Liver (tissue), 3 donors: ENCODE measurements at regions not wholly inside any gene's neighbourhood (a gene's known extent, or its start where the extent isn't known, plus 50 kb on each side); places are given as distances from the start of the nearest gene placed in this dataset.

ENCODE experiments used
- CTCF ChIP-seq: fragments of 150-350 bp; IDR thresholded peaks from 2 replicates; pipeline ENCODE4 v1.5.1; 2017; ENCODE audit warnings: improper control_type of control experiment, low read depth, low read length; ENCODE audit not compliant: missing input control
- EGR1 ChIP-seq, 2 donors: IDR thresholded peaks; 2 replicates each; pipeline ENCODE4 v1.6.1; 2016 to 2018; ENCODE audit warnings: antibody characterized with exemption in 2 of 2, low read depth in 2 of 2
- GABPA ChIP-seq, 2 donors: IDR thresholded peaks in 1 of 2; conservative IDR thresholded peaks in 1 of 2; 2 replicates each; pipeline ENCODE4 v1.6.1; 2016; ENCODE audit warnings: antibody characterized with exemption in 2 of 2, mild to moderate bottlenecking in 1 of 2, moderate library complexity in 1 of 2
- HNF4A ChIP-seq, 2 donors: conservative IDR thresholded peaks; 2 replicates each; pipeline ENCODE4 v1.6.1; 2016; ENCODE audit warnings: antibody characterized with exemption in 2 of 2, mild to moderate bottlenecking in 2 of 2
- JUND ChIP-seq, 2 donors: IDR thresholded peaks; 2 replicates each; pipeline ENCODE4 v1.6.1; 2016; ENCODE audit warnings: antibody characterized with exemption in 2 of 2
- MAX ChIP-seq: IDR thresholded peaks from 2 replicates; pipeline ENCODE4 v1.6.1; 2016; ENCODE audit warnings: antibody characterized with exemption
- RAD21 ChIP-seq, 2 donors: IDR thresholded peaks; 2 replicates each; pipeline ENCODE4 v1.6.1; 2016; ENCODE audit warnings: antibody characterized with exemption in 2 of 2, mild to moderate bottlenecking in 2 of 2
- RXRA ChIP-seq, 2 donors: IDR thresholded peaks; 2 replicates each; pipeline ENCODE4 v1.6.1; 2017 to 2018; ENCODE audit warnings: antibody characterized with exemption in 2 of 2, mild to moderate bottlenecking in 1 of 2
- SP1 ChIP-seq: IDR thresholded peaks from 2 replicates; pipeline ENCODE4 v1.6.1; 2018; ENCODE audit warnings: antibody characterized with exemption, mild to moderate bottlenecking
- TAF1 ChIP-seq: conservative IDR thresholded peaks from 2 replicates; pipeline ENCODE4 v1.6.1; 2016; ENCODE audit warnings: antibody characterized with exemption, mild to moderate bottlenecking
- TF ChIP-seq, protein P1 (sequence below): IDR thresholded peaks from 2 replicates; pipeline ENCODE4 v1.6.1; 2016; ENCODE audit warnings: antibody characterized with exemption, mild to moderate bottlenecking
- donor health status: healthy.
- donor health status: healthy.

DNA sequence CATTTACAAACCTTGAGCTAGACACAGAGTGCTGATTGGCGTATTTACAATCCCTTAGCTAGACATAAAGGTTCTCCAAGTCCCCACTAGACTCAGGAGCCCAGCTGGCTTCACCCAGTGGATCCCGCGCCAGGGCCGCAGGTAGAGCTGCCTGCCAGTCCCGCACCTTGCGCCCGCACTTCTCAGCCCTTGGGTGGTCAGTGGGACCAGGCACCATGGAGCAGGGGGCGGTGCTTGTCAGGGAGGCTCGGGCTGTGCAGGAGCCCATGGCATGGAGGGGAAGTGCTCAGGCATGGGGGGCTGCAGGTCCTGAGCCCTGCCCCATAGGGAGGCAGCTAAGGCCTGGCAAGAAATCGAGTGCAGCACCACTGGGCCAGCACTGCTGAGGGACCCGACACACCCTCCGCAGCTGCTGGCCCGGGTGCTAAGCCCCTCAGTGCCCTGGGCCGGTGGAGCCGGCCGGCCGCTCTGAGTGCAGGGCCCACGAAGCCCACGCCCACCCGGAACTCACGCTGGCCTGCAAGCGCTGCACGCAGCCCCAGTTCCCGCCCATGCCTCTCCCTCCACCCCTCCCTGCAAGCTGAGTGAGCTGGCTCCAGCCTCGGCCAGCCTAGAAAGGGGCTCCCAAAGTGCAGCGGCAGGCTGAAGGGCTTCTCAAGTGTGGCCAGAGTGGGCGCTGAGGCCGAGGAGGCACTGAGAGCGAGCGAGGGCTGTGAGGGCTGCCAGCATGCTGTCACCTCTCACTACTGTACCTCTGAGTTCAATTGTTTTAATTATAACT, 1213.9 kb downstream of the OTOL1 start:
- TF ChIP-seq CTCF (no peak), GABPA (IDR thresholded peaks at IDR 0.05 in 1 of 2, conservative IDR thresholded peaks at IDR 0.05 in 1 of 2) (no peak), RXRA (IDR thresholded peaks at IDR 0.05) (no peak), MAX (no peak), TAF1 (no peak), EGR1 (IDR thresholded peaks at IDR 0.05; ENCODE audit: low read depth in 2 of 2) (no peak), HNF4A (conservative IDR thresholded peaks at IDR 0.05) (no peak), RAD21 (IDR thresholded peaks at IDR 0.05) (no peak), JUND (IDR thresholded peaks at IDR 0.05) (no peak), SP1 (no peak)
- TF ChIP-seq, protein P1, sequence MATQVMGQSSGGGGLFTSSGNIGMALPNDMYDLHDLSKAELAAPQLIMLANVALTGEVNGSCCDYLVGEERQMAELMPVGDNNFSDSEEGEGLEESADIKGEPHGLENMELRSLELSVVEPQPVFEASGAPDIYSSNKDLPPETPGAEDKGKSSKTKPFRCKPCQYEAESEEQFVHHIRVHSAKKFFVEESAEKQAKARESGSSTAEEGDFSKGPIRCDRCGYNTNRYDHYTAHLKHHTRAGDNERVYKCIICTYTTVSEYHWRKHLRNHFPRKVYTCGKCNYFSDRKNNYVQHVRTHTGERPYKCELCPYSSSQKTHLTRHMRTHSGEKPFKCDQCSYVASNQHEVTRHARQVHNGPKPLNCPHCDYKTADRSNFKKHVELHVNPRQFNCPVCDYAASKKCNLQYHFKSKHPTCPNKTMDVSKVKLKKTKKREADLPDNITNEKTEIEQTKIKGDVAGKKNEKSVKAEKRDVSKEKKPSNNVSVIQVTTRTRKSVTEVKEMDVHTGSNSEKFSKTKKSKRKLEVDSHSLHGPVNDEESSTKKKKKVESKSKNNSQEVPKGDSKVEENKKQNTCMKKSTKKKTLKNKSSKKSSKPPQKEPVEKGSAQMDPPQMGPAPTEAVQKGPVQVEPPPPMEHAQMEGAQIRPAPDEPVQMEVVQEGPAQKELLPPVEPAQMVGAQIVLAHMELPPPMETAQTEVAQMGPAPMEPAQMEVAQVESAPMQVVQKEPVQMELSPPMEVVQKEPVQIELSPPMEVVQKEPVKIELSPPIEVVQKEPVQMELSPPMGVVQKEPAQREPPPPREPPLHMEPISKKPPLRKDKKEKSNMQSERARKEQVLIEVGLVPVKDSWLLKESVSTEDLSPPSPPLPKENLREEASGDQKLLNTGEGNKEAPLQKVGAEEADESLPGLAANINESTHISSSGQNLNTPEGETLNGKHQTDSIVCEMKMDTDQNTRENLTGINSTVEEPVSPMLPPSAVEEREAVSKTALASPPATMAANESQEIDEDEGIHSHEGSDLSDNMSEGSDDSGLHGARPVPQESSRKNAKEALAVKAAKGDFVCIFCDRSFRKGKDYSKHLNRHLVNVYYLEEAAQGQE: no peak
